ENCODE measurements at regions not wholly inside any gene's neighbourhood (a gene's known extent, or its start where the extent isn't known, plus 50 kb on each side); places are given as distances from the start of the nearest gene placed in this dataset.
"Not testable (repeated sequence)": the region's sequence is repeated elsewhere in the genome, so short reads cannot be mapped to it uniquely, and the experiment has no call there.

- no peak for DNase-seq
Measured at GRCh38 chr7:124322561-124322960, 289.7 kb upstream of the TMEM229A start.

GRCh38 chr7:124318721-124319450, 286.0 kb upstream of the TMEM229A start:
- DNase-seq: no peak

GRCh38 chr7:124310934-124311390, 278.1 kb upstream of the TMEM229A start:
- no peak for DNase-seq

GRCh38 chr7:124308384-124308783, 275.5 kb upstream of the TMEM229A start:
- DNase-seq: no peak

GRCh38 chr7:124295289-124295688, 262.4 kb upstream of the TMEM229A start:
- DNase-seq: no peak

GRCh38 chr7:124284937-124285336, 252.1 kb upstream of the TMEM229A start:
- no peak for DNase-seq

- DNase-seq: no peak
Measured at GRCh38 chr7:124276005-124276622, 243.2 kb upstream of the TMEM229A start.

- DNase-seq: no peak
Measured at GRCh38 chr7:124275411-124275810, 242.5 kb upstream of the TMEM229A start.

- DNase-seq: no peak
Measured at GRCh38 chr7:124269774-124270173, 236.9 kb upstream of the TMEM229A start.

GRCh38 chr7:124267154-124267553, 234.3 kb upstream of the TMEM229A start:
- DNase-seq: no peak

- DNase-seq: no peak
Measured at GRCh38 chr7:124263232-124263827, 230.5 kb upstream of the TMEM229A start.

GRCh38 chr7:124261710-124262109, 228.8 kb upstream of the TMEM229A start:
- no peak for DNase-seq

GRCh38 chr7:124257638-124258308, 224.9 kb upstream of the TMEM229A start:
- no peak for DNase-seq

GRCh38 chr7:124255041-124255655, 222.3 kb upstream of the TMEM229A start:
- DNase-seq: no peak

- no peak for DNase-seq
Measured at GRCh38 chr7:124254396-124254795, 221.5 kb upstream of the TMEM229A start.

- DNase-seq: no peak
Measured at GRCh38 chr7:124251636-124252035, 218.8 kb upstream of the TMEM229A start.

- no peak for DNase-seq
Measured at GRCh38 chr7:124250297-124251034, 217.6 kb upstream of the TMEM229A start.

- no peak for DNase-seq
Measured at GRCh38 chr7:124247691-124248090, 214.8 kb upstream of the TMEM229A start.

GRCh38 chr7:124246262-124246863, 213.5 kb upstream of the TMEM229A start:
- DNase-seq: no peak

GRCh38 chr7:124244469-124244868, 211.6 kb upstream of the TMEM229A start:
- not testable (repeated sequence) for DNase-seq

GRCh38 chr7:124219681-124220080, 186.8 kb upstream of the TMEM229A start:
- DNase-seq: no peak

- DNase-seq: no peak
Measured at GRCh38 chr7:124208642-124209041, 175.8 kb upstream of the TMEM229A start.

All from femur (tissue), 1 donor.